HepG2 (cell line): ENCODE measurements at regions not wholly inside any gene's neighbourhood (a gene's known extent, or its start where the extent isn't known, plus 50 kb on each side); places are given as distances from the start of the nearest gene placed in this dataset.

Experiments used
- ATAC-seq: fragments of 200-7000 bp; cut with Tn5 transposase; 3 replicates; pipeline ENCODE4 v1.9.1; 2020; ENCODE audit warnings: mild to moderate bottlenecking, moderate library complexity
- BruUV-seq: library from RNA; stranded (reverse); fragments of 400-500 nt; replicated peaks from 2 replicates; lab custom pipeline; 2021; lab: Mats Ljungman, UMichigan
- CTCF ChIA-PET: fragments of 300-600 bp; formaldehyde crosslinking; extraction: SDS; loops from one replicate; lab custom pipeline; 2021; ENCODE audit warnings: low total read pairs, inconsistent platforms, low intra/inter-chr PET ratio; lab: Yijun Ruan, JAX
- POLR2A ChIA-PET: fragments of 350-600 bp; sonication (Branson Sonifier 250); formaldehyde crosslinking; loops from one replicate; lab custom pipeline; 2020; ENCODE audit warnings: antibody characterized with exemption, inconsistent platforms; lab: Yijun Ruan, JAX
- DNase-seq: peaks from one replicate; pipeline ENCODE4 v3.0.0-alpha.2; 2015; ENCODE audit warnings: low spot score
- FAIRE-seq: peaks from 3 replicates; lab custom pipeline; 2011; peaks lifted over from hg19 to GRCh38; lab: Jason Lieb, UNC
- H2AFZ ChIP-seq: one replicate; pipeline ENCODE4 v1.6.1; 2011; ENCODE audit warnings: low read length, inconsistent platforms
- H3K27ac ChIP-seq: fragments of 300-600 bp; 3 replicates; pipeline ENCODE4 v1.8.0; 2011; ENCODE audit warnings: mixed run types, mild to moderate bottlenecking, mixed read lengths, low read length, inconsistent platforms; ENCODE audit not compliant: insufficient read depth; ENCODE audit errors: extremely low read length
- H3K27me3 ChIP-seq, 2 experiments: fragments of 200-600 bp in 1 of 2; 2 replicates in 1 of 2; 3 replicates in 1 of 2; pipeline versions ENCODE4 v1.6.0 to v1.8.0; 2011; ENCODE audit warnings: low read length in 2 of 2, mild to moderate bottlenecking in 2 of 2, moderate library complexity in 2 of 2, inconsistent platforms in 1 of 2; ENCODE audit not compliant: insufficient read depth in 2 of 2, control insufficient read depth in 1 of 2
- H3K36me3 ChIP-seq, 2 experiments: fragments of 200-600 bp in 1 of 2; replicated peaks in 1 of 2; 2 replicates in 1 of 2; 3 replicates in 1 of 2; pipeline versions ENCODE4 v1.5.1 to v1.8.0; 2011; ENCODE audit warnings: low read length in 2 of 2, inconsistent platforms in 1 of 2; ENCODE audit not compliant: insufficient read depth in 2 of 2, control insufficient read depth in 1 of 2
- H3K4me1 ChIP-seq: 2 replicates; pipeline ENCODE4 v1.5.1; 2012; ENCODE audit warnings: low read length, inconsistent platforms; ENCODE audit not compliant: insufficient read depth
- H3K4me2 ChIP-seq: 2 replicates; pipeline ENCODE4 v1.6.0; 2011; ENCODE audit warnings: low read depth, low read length, inconsistent platforms
- H3K4me3 ChIP-seq, 3 experiments: fragments of 200-600 bp in 1 of 3; sonication (generic), shearing (Covaris generic) in 1 of 3; replicated peaks in 1 of 3; 2 replicates each; pipeline ENCODE4 v1.5.1; 2011 to 2016; ENCODE audit warnings: low read length in 3 of 3, inconsistent platforms in 2 of 3, low read depth in 2 of 3, mild to moderate bottlenecking in 2 of 3, control low read depth in 1 of 3, mixed read lengths in 1 of 3; ENCODE audit not compliant: insufficient read depth in 1 of 3
- H3K79me2 ChIP-seq: one replicate; pipeline ENCODE4 v1.6.1; 2011; ENCODE audit warnings: low read length, inconsistent platforms; ENCODE audit not compliant: insufficient read depth
- H3K9ac ChIP-seq: 2 replicates; pipeline ENCODE4 v1.6.0; 2011; ENCODE audit warnings: mild to moderate bottlenecking, low read depth, low read length, inconsistent platforms; ENCODE audit not compliant: insufficient read depth
- H3K9me3 ChIP-seq: 2 replicates; pipeline ENCODE4 v1.5.1; 2012; ENCODE audit warnings: mild to moderate bottlenecking, low read length
- H4K20me1 ChIP-seq: 2 replicates; pipeline ENCODE4 v1.6.0; 2011; ENCODE audit warnings: inconsistent platforms, mild to moderate bottlenecking, low read length, moderate library complexity; ENCODE audit not compliant: insufficient read depth
- E2F5 ChIP-seq: sonication (generic); formaldehyde crosslinking; conservative IDR thresholded peaks from 2 replicates; pipeline ENCODE4 v1.4.0; 2020; ENCODE audit warnings: missing genetic modification reagents
- JUND ChIP-seq: sonication (generic); formaldehyde crosslinking; IDR thresholded peaks from 2 replicates; pipeline ENCODE4 v1.8.0; 2022; ENCODE audit warnings: mild to moderate bottlenecking, missing genetic modification reagents
- POLR2AphosphoS5 ChIP-seq: IDR thresholded peaks from 2 replicates; pipeline ENCODE4 v1.6.1; 2012; ENCODE audit warnings: low read depth, low read length
- RAD21 ChIP-seq: fragments of 450-650 bp; formaldehyde crosslinking; IDR thresholded peaks from 2 replicates; pipeline ENCODE4 v1.5.0; 2020; ENCODE audit warnings: mild to moderate bottlenecking
- SMAD1 ChIP-seq: sonication (generic); formaldehyde crosslinking; IDR thresholded peaks from 2 replicates; pipeline ENCODE4 v1.4.0; 2020; ENCODE audit warnings: missing genetic modification reagents, low read depth, mild to moderate bottlenecking, borderline replicate concordance
- THRA ChIP-seq: sonication (generic); formaldehyde crosslinking; IDR thresholded peaks from 2 replicates; pipeline ENCODE4 v1.4.0; 2020; ENCODE audit warnings: missing genetic modification reagents, borderline replicate concordance
- ZBTB34 ChIP-seq: sonication (generic); formaldehyde crosslinking; IDR thresholded peaks from 2 replicates; pipeline ENCODE4 v1.8.0; 2022; ENCODE audit warnings: mild to moderate bottlenecking, missing genetic modification reagents
- ZBTB49 ChIP-seq: sonication (generic); formaldehyde crosslinking; IDR thresholded peaks from 2 replicates; pipeline ENCODE4 v1.4.0; 2020; ENCODE audit warnings: missing genetic modification reagents, borderline replicate concordance
- ZNF10 ChIP-seq: sonication (generic); formaldehyde crosslinking; IDR thresholded peaks from 2 replicates; pipeline ENCODE4 v1.4.0; 2020; ENCODE audit warnings: mild to moderate bottlenecking, low read depth, missing genetic modification reagents, borderline replicate concordance
- ZNF260 ChIP-seq: sonication (generic); formaldehyde crosslinking; IDR thresholded peaks from 2 replicates; pipeline ENCODE4 v1.4.0; 2020; ENCODE audit warnings: missing genetic modification reagents, low read depth, mild to moderate bottlenecking, borderline replicate concordance
- ZNF451 ChIP-seq: sonication (generic); formaldehyde crosslinking; IDR thresholded peaks from 2 replicates; pipeline ENCODE4 v1.5.0; 2020; ENCODE audit warnings: mild to moderate bottlenecking, missing genetic modification reagents
- ZNF737 ChIP-seq: sonication (generic); formaldehyde crosslinking; IDR thresholded peaks from 2 replicates; pipeline ENCODE4 v1.5.0; 2020; ENCODE audit warnings: missing genetic modification reagents, mild to moderate bottlenecking, borderline replicate concordance
- WGBS: methylation state at CpG from one replicate; pipeline ENCODE4 v1.1.6; 2017; ENCODE audit warnings: low lambda C conversion rate; 5-methylcytosine and 5-hydroxymethylcytosine counted together
- in situ Hi-C: cut with HindIII; loops from 2 replicates; pipeline ENCODE4 v1.10.0; 2017; ENCODE audit warnings: low pct_unique_long_range_greater_than_20kb; ENCODE audit not compliant: extremely low pct_ligation_motif_present
- intact Hi-C: fragments of 100-400 bp; cut with micrococcal nuclease; formaldehyde crosslinking; loops from one replicate; pipeline ENCODE4 v1.10.0; 2022; ENCODE audit not compliant: unreplicated experiment

GRCh38 chr1:232737917-232738316 lies 67.3 kb upstream of the MAP10 start:
- WGBS = 0% methylated on average over 2 of the region's 2 CpGs
- no peaks in the 10 kb centered on the region for H3K36me3 ChIP-seq
- no peak overlapping the region for H3K4me3 ChIP-seq
- POLR2A ChIA-PET = no interaction called here
- no peak overlapping the region for H3K27ac ChIP-seq
- TF ChIP-seq JUND (CRISPR knock-in tag) (no peak), ZBTB49 (CRISPR knock-in tag) (no peak), ZBTB34 (no peak), THRA (CRISPR knock-in tag) (no peak), SMAD1 (CRISPR knock-in tag) (no peak), ZNF10 (CRISPR knock-in tag) (no peak), ZNF737 (CRISPR knock-in tag) (no peak), ZNF260 (CRISPR knock-in tag) (no peak), ZNF451 (no peak), RAD21 (CRISPR knock-in tag) (no peak), POLR2AphosphoS5 (no peak), E2F5 (CRISPR knock-in tag) (no peak)
- CTCF ChIA-PET = no interaction called here
- H3K4me2 ChIP-seq = no peak overlapping the region
- DNase-seq (no peak), ATAC-seq (no peak), FAIRE-seq (no peak)
- intact Hi-C loops = no loop called here
- no peak overlapping the region for H3K9ac ChIP-seq
- no peaks in the 10 kb centered on the region for H3K27me3 ChIP-seq
- H2AFZ ChIP-seq = no peak overlapping the region
- no peaks in the 10 kb centered on the region for H3K79me2 ChIP-seq
- no TSS peak for BruUV-seq
- no peaks in the 10 kb centered on the region for H4K20me1 ChIP-seq
- H3K4me1 ChIP-seq = no peaks in the 10 kb centered on the region
- in situ Hi-C loops = no loop called here
- no peaks in the 10 kb centered on the region for H3K9me3 ChIP-seq
